Right atrium auricular region (tissue), 2 donors: ENCODE measurements at regions not wholly inside any gene's neighbourhood (a gene's known extent, or its start where the extent isn't known, plus 50 kb on each side); places are given as distances from the start of the nearest gene placed in this dataset.

ENCODE experiments used
- DNase-seq: peaks from one replicate; pipeline ENCODE4 v3.0.0-alpha.2; 2019; ENCODE audit warnings: low spot score
- H3K27ac ChIP-seq, 2 donors: fragments of 200-600 bp; sonication (generic); 1 replicate in 1 of 2; 2 replicates in 1 of 2; pipeline ENCODE4 v1.5.1; 2016 to 2019
- H3K27me3 ChIP-seq, 2 donors: fragments of 200-600 bp; sonication (generic); one replicate each; pipeline versions ENCODE4 v1.5.1 to v1.6.0; 2017 to 2019
- H3K36me3 ChIP-seq: fragments of 200-600 bp; sonication (generic); one replicate; pipeline ENCODE4 v1.5.1; 2016
- H3K4me1 ChIP-seq, 2 donors: fragments of 200-600 bp; sonication (generic); one replicate each; pipeline versions ENCODE4 v1.5.1 to v1.6.0; 2017 to 2019
- H3K4me3 ChIP-seq, 2 donors: fragments of 200-600 bp; sonication (generic); 1 replicate in 1 of 2; 2 replicates in 1 of 2; pipeline ENCODE4 v1.5.1; 2017 to 2019; ENCODE audit warnings: mild to moderate bottlenecking in 1 of 2, moderate library complexity in 1 of 2
- H3K9me3 ChIP-seq, 2 donors: fragments of 200-600 bp; sonication (generic); one replicate each; pipeline ENCODE4 v1.5.1; 2019
- TF ChIP-seq, protein P1 (sequence below), 2 donors: fragments of 200-600 bp; sonication (generic); IDR thresholded peaks; one replicate each; pipeline ENCODE4 v1.5.1; 2019; ENCODE audit warnings: antibody characterized with exemption in 2 of 2

GRCh38 chr11:15707194-15707593, 592.5 kb downstream of the INSC start:
- no peaks in the 10 kb centered on the region for H3K36me3 ChIP-seq
- no peaks in the 10 kb centered on the region for H3K27me3 ChIP-seq
- peaks cover 0 to 4% of the 10 kb centered on the region in 2 donors for H3K4me1 ChIP-seq
- TF ChIP-seq, protein P1, sequence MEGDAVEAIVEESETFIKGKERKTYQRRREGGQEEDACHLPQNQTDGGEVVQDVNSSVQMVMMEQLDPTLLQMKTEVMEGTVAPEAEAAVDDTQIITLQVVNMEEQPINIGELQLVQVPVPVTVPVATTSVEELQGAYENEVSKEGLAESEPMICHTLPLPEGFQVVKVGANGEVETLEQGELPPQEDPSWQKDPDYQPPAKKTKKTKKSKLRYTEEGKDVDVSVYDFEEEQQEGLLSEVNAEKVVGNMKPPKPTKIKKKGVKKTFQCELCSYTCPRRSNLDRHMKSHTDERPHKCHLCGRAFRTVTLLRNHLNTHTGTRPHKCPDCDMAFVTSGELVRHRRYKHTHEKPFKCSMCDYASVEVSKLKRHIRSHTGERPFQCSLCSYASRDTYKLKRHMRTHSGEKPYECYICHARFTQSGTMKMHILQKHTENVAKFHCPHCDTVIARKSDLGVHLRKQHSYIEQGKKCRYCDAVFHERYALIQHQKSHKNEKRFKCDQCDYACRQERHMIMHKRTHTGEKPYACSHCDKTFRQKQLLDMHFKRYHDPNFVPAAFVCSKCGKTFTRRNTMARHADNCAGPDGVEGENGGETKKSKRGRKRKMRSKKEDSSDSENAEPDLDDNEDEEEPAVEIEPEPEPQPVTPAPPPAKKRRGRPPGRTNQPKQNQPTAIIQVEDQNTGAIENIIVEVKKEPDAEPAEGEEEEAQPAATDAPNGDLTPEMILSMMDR (IDR thresholded peaks at IDR 0.05) = no peak
- peaks cover 0 to 3% of the 10 kb centered on the region in 2 donors for H3K9me3 ChIP-seq
- no peak overlapping the region for H3K4me3 ChIP-seq
- DNase-seq = no peak
- H3K27ac ChIP-seq = no peak overlapping the region

- H3K27ac ChIP-seq = no peak overlapping the region
These were observed 593.2 kb downstream of the INSC start for GRCh38 chr11:15707971-15708370.

GRCh38 chr11:15710580-15711275, 596.0 kb downstream of the INSC start:
- DNase-seq = no peak
- Histone ChIP-seq H3K36me3 (no peaks in the 10 kb centered on the region), H3K4me1 (peaks cover 0 to 4% of the 10 kb centered on the region in 2 donors), H3K27me3 (no peaks in the 10 kb centered on the region), H3K4me3 (no peak overlapping the region), H3K9me3 (no peaks in the 10 kb centered on the region), H3K27ac (no peak overlapping the region)
- TF ChIP-seq, protein P1 (IDR thresholded peaks at IDR 0.05) = no peak

More at GRCh38 chr11:15707971-15708370, 593.2 kb downstream of the INSC start:
- Histone ChIP-seq H3K4me1 (peaks cover 0 to 4% of the 10 kb centered on the region in 2 donors), H3K9me3 (peaks cover 0 to 3% of the 10 kb centered on the region in 2 donors), H3K4me3 (no peak overlapping the region), H3K36me3 (no peaks in the 10 kb centered on the region), H3K27me3 (no peaks in the 10 kb centered on the region)
- no peak for DNase-seq
- TF ChIP-seq, protein P1 (IDR thresholded peaks at IDR 0.05) = peak in 1 of 2 donors; percentile 11

DNA sequence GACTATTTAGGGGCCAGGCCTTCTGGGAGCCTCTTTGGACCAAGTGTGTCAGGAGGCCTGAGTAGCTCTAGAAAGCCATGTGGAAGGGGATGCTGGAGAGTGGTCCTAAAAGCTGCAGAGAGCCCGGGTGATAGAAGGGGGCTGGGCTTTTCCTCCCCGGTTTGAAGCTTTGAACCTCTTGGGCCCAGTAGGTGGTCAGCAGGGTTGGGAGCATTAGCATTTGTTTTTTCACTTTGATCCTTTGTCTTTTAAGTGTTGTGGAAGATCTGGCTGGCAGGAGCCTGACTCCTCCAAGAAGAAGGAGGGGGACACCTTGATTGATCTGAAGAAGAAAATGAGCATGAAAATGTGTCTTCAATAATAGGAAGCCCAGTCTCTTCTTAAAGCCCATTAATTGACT, 596.6 kb downstream of the INSC start:
- no peaks in the 10 kb centered on the region for H3K9me3 ChIP-seq
- no peak for DNase-seq
- TF ChIP-seq, protein P1 (IDR thresholded peaks at IDR 0.05) = no peak
- H3K27me3 ChIP-seq = no peaks in the 10 kb centered on the region
- peaks cover 0 to 4% of the 10 kb centered on the region in 2 donors for H3K4me1 ChIP-seq
- no peak overlapping the region for H3K27ac ChIP-seq
- no peak overlapping the region for H3K4me3 ChIP-seq
- H3K36me3 ChIP-seq = no peaks in the 10 kb centered on the region

DNA sequence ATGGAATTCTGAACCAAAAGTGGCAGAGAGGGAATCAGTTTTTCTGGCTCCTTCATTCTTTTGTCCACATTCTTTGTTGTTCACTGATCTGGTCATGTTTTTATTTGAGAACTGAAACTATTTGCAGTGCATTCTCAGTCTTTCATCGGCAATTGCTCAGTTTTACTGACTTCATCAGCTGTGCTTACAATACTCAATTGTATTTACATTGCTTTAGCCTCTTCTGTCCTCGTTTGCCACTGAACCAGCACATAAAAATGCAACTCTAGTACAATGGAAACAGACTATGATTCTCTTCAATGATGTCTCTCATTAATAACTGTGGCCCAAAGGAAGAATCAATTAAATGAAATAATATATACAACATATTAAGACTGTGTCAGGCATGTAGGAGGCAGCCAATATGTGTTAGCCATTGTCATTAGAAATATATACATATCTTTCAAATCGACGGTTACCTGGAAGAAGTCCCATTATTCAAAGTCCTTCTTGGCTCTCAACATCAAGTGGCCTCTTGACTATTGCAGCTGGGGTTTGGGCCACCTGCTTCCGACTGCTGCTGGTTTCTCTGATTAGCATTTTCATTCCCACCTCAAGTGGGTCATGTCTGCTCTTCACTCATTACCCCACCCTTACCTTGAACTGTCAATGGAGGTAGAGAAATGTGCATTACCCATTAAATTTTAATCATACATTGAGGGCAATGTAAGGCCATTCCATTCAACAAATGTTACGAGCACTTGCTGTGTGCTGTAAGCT, 600.1 kb downstream of the INSC start:
- TF ChIP-seq, protein P1 (IDR thresholded peaks at IDR 0.05) = no peak
- no peak for DNase-seq
- no peak overlapping the region for H3K27ac ChIP-seq
- no peak overlapping the region for H3K4me3 ChIP-seq
- H3K9me3 ChIP-seq = no peaks in the 10 kb centered on the region
- H3K4me1 ChIP-seq = peaks cover 0 to 4% of the 10 kb centered on the region in 2 donors
- no peaks in the 10 kb centered on the region for H3K36me3 ChIP-seq
- no peaks in the 10 kb centered on the region for H3K27me3 ChIP-seq
